Panc1 (cell line): ENCODE measurements at regions not wholly inside any gene's neighbourhood (a gene's known extent, or its start where the extent isn't known, plus 50 kb on each side); places are given as distances from the start of the nearest gene placed in this dataset.

ENCODE experiments used
- ATAC-seq: fragments of 200-7000 bp; cut with Tn5 transposase; 2 replicates; pipeline ENCODE4 v1.9.1; 2020; ENCODE audit warnings: mild to moderate bottlenecking, moderate library complexity
- BruUV-seq: library from RNA; stranded (reverse); fragments of 400-500 nt; replicated peaks from 2 replicates; lab custom pipeline; 2021; lab: Mats Ljungman, UMichigan
- CTCF ChIA-PET: fragments of 300-600 bp; sonication (Branson Sonifier 250); formaldehyde crosslinking; loops from one replicate; lab custom pipeline; 2022; ENCODE audit warnings: antibody characterized with exemption; lab: Charles Lee
- POLR2A ChIA-PET: fragments of 300-600 bp; sonication (Branson Sonifier 250); formaldehyde crosslinking; loops from one replicate; lab custom pipeline; 2022; ENCODE audit warnings: antibody characterized with exemption; lab: Charles Lee
- DNase-seq: peaks from one replicate; pipeline ENCODE4 v3.0.0-alpha.2; 2010; ENCODE audit warnings: low read depth, low spot score
- H3K27ac ChIP-seq: 2 replicates; pipeline ENCODE4 v1.5.1; 2011; ENCODE audit warnings: mild to moderate bottlenecking, low read length, inconsistent platforms
- H3K27me3 ChIP-seq: fragments of 200-500 bp; sonication (Bioruptor generic); 2 replicates; pipeline ENCODE4 v1.6.0; 2014; ENCODE audit warnings: low read length, inconsistent platforms; ENCODE audit not compliant: control insufficient read depth, insufficient read depth
- H3K36me3 ChIP-seq: fragments of 200-500 bp; sonication (Bioruptor generic); 2 replicates; pipeline ENCODE4 v1.5.1; 2014; ENCODE audit warnings: inconsistent platforms, mild to moderate bottlenecking, low read length, moderate library complexity; ENCODE audit not compliant: control insufficient read depth, insufficient read depth
- H3K4me1 ChIP-seq: 2 replicates; pipeline ENCODE4 v1.5.1; 2011; ENCODE audit warnings: inconsistent platforms, mild to moderate bottlenecking, low read length, moderate library complexity; ENCODE audit not compliant: control insufficient read depth, insufficient read depth
- H3K4me3 ChIP-seq, 2 experiments: 2 replicates each; pipeline ENCODE4 v1.5.1; 2011 to 2012; ENCODE audit warnings: low read depth in 2 of 2, low read length in 2 of 2, mild to moderate bottlenecking in 2 of 2, inconsistent platforms in 1 of 2, moderate library complexity in 1 of 2
- H3K9me3 ChIP-seq: fragments of 200-500 bp; sonication (Bioruptor generic); 2 replicates; pipeline ENCODE4 v1.5.1; 2014; ENCODE audit warnings: low read depth, mild to moderate bottlenecking, inconsistent platforms, low read length, moderate library complexity; ENCODE audit not compliant: control insufficient read depth, insufficient read depth
- POLR2AphosphoS5 ChIP-seq: IDR thresholded peaks from 2 replicates; pipeline ENCODE4 v1.6.1; 2012; ENCODE audit warnings: mild to moderate bottlenecking, low read depth, low read length, moderate library complexity
- SIN3A ChIP-seq: IDR thresholded peaks from 2 replicates; pipeline ENCODE4 v1.6.1; 2012; ENCODE audit warnings: low read depth, mild to moderate bottlenecking, low read length, moderate library complexity, borderline replicate concordance; ENCODE audit not compliant: insufficient read depth
- TCF7L2 ChIP-seq: IDR thresholded peaks from 2 replicates; pipeline ENCODE4 v1.6.1; 2011; ENCODE audit warnings: mild to moderate bottlenecking, low read depth, low read length, inconsistent platforms
- in situ Hi-C: cut with HindIII; loops from 2 replicates; pipeline ENCODE4 v1.10.0; 2016; ENCODE audit warnings: low sequenced_read_pairs, low pct_unique_long_range_greater_than_20kb
- intact Hi-C: fragments of 100-400 bp; cut with micrococcal nuclease; formaldehyde crosslinking; loops from one replicate; pipeline ENCODE4 v1.10.0; 2022; ENCODE audit not compliant: unreplicated experiment
- TF ChIP-seq, protein P1 (sequence below), 2 experiments: IDR thresholded peaks; 2 replicates each; pipeline ENCODE4 v1.6.1; 2011 to 2012; ENCODE audit warnings: low read depth in 2 of 2, control low read depth in 1 of 2, low read length in 1 of 2, mild to moderate bottlenecking in 1 of 2, moderate library complexity in 1 of 2; ENCODE audit not compliant: insufficient read depth in 1 of 2
- TF ChIP-seq, protein P2 (sequence below): fragments of 450-650 bp; IDR thresholded peaks from 2 replicates; pipeline ENCODE4 v1.5.1; 2017; ENCODE audit warnings: mild to moderate bottlenecking

- TF ChIP-seq, protein P1, sequence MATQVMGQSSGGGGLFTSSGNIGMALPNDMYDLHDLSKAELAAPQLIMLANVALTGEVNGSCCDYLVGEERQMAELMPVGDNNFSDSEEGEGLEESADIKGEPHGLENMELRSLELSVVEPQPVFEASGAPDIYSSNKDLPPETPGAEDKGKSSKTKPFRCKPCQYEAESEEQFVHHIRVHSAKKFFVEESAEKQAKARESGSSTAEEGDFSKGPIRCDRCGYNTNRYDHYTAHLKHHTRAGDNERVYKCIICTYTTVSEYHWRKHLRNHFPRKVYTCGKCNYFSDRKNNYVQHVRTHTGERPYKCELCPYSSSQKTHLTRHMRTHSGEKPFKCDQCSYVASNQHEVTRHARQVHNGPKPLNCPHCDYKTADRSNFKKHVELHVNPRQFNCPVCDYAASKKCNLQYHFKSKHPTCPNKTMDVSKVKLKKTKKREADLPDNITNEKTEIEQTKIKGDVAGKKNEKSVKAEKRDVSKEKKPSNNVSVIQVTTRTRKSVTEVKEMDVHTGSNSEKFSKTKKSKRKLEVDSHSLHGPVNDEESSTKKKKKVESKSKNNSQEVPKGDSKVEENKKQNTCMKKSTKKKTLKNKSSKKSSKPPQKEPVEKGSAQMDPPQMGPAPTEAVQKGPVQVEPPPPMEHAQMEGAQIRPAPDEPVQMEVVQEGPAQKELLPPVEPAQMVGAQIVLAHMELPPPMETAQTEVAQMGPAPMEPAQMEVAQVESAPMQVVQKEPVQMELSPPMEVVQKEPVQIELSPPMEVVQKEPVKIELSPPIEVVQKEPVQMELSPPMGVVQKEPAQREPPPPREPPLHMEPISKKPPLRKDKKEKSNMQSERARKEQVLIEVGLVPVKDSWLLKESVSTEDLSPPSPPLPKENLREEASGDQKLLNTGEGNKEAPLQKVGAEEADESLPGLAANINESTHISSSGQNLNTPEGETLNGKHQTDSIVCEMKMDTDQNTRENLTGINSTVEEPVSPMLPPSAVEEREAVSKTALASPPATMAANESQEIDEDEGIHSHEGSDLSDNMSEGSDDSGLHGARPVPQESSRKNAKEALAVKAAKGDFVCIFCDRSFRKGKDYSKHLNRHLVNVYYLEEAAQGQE (IDR thresholded peaks at IDR 0.05; ENCODE audit: insufficient read depth in 1 of 2, low read depth in 2 of 2, low read length in 1 of 2): no peak
- TF ChIP-seq TCF7L2 (no peak), SIN3A (no peak), POLR2AphosphoS5 (no peak)
- TF ChIP-seq, protein P2, sequence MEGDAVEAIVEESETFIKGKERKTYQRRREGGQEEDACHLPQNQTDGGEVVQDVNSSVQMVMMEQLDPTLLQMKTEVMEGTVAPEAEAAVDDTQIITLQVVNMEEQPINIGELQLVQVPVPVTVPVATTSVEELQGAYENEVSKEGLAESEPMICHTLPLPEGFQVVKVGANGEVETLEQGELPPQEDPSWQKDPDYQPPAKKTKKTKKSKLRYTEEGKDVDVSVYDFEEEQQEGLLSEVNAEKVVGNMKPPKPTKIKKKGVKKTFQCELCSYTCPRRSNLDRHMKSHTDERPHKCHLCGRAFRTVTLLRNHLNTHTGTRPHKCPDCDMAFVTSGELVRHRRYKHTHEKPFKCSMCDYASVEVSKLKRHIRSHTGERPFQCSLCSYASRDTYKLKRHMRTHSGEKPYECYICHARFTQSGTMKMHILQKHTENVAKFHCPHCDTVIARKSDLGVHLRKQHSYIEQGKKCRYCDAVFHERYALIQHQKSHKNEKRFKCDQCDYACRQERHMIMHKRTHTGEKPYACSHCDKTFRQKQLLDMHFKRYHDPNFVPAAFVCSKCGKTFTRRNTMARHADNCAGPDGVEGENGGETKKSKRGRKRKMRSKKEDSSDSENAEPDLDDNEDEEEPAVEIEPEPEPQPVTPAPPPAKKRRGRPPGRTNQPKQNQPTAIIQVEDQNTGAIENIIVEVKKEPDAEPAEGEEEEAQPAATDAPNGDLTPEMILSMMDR: no peak
- CTCF ChIA-PET: no interaction called here
- Histone ChIP-seq H3K27me3 (no peaks in the 10 kb centered on the region), H3K27ac (no peak overlapping the region), H3K4me3 (no peak overlapping the region), H3K36me3 (no peaks in the 10 kb centered on the region), H3K4me1 (no peaks in the 10 kb centered on the region), H3K9me3 (no peaks in the 10 kb centered on the region)
- DNase-seq: no peak
- no peak for ATAC-seq
- in situ Hi-C loops (no loop called here), intact Hi-C loops (no loop called here)
- no TSS peak for BruUV-seq
- POLR2A ChIA-PET: no interaction called here
Measured at GRCh38 chr7:118846977-118847376, 622.5 kb downstream of the ANKRD7 start.

DNA sequence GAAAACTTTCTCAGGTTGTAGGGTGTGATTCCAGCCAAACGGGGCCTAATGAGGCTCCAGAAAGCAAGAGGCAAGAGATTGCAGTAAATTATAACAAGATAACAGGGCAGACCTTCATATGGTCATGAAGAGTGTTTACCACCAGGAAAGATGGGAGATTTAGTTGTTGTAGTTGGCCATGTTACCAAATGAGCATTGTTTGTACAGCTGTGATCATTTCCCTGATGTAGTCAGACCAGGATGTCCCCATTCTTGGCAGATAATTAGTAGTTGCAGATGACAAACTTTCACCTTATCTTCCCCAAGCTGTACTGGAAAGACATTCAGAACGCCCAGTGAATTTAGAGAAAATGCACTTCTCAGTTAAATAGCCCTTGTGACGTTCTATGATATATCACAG, 630.8 kb downstream of the ANKRD7 start:
- no peaks in the 10 kb centered on the region for H3K4me1 ChIP-seq
- ATAC-seq (no peak), DNase-seq (no peak)
- TF ChIP-seq, protein P2: no peak
- TF ChIP-seq, protein P1 (IDR thresholded peaks at IDR 0.05; ENCODE audit: insufficient read depth in 1 of 2, low read depth in 2 of 2, low read length in 1 of 2): no peak
- TF ChIP-seq SIN3A (no peak), TCF7L2 (no peak), POLR2AphosphoS5 (no peak)
- H3K27me3 ChIP-seq: no peaks in the 10 kb centered on the region
- ChIA-PET CTCF (no interaction called here), POLR2A (no interaction called here)
- in situ Hi-C loops (no loop called here), intact Hi-C loops (no loop called here)
- no peaks in the 10 kb centered on the region for H3K9me3 ChIP-seq
- BruUV-seq: no TSS peak
- H3K4me3 ChIP-seq: no peak overlapping the region
- H3K36me3 ChIP-seq: no peaks in the 10 kb centered on the region
- no peak overlapping the region for H3K27ac ChIP-seq
